H9 (cell line): ENCODE measurements at regions not wholly inside any gene's neighbourhood (a gene's known extent, or its start where the extent isn't known, plus 50 kb on each side); places are given as distances from the start of the nearest gene placed in this dataset.

ENCODE experiments used
- DNase-seq: peaks from one replicate; pipeline ENCODE4 v3.0.0-alpha.2; 2017
- H2AFZ ChIP-seq: one replicate; pipeline ENCODE4 v1.6.1; 2013; ENCODE audit warnings: mild to moderate bottlenecking, low read length, control low read depth, moderate library complexity
- H2AK5ac ChIP-seq: 2 replicates; pipeline ENCODE4 v1.6.1; 2013; ENCODE audit warnings: low read length, control low read depth, mixed read lengths; ENCODE audit not compliant: insufficient read length
- H2BK120ac ChIP-seq: one replicate; pipeline ENCODE4 v1.6.1; 2013; ENCODE audit warnings: low read depth, mild to moderate bottlenecking, low read length, control low read depth, inconsistent platforms; ENCODE audit not compliant: poor library complexity, severe bottlenecking
- H2BK12ac ChIP-seq: 2 replicates; pipeline ENCODE4 v1.6.1; 2013; ENCODE audit warnings: low read length, control low read depth, mixed read lengths, low read depth; ENCODE audit not compliant: insufficient read length
- H2BK15ac ChIP-seq: 2 replicates; pipeline ENCODE4 v1.6.1; 2013; ENCODE audit warnings: low read depth, low read length, control low read depth
- H2BK20ac ChIP-seq: one replicate; pipeline ENCODE4 v1.6.1; 2013; ENCODE audit warnings: low read depth, mild to moderate bottlenecking, low read length, control low read depth, inconsistent platforms; ENCODE audit not compliant: poor library complexity, severe bottlenecking
- H2BK5ac ChIP-seq: 2 replicates; pipeline ENCODE4 v1.6.1; 2013; ENCODE audit warnings: low read length, control low read depth, mixed read lengths; ENCODE audit not compliant: insufficient read length
- H3K14ac ChIP-seq: 2 replicates; pipeline ENCODE4 v1.6.1; 2013; ENCODE audit warnings: low read length, control low read depth; ENCODE audit not compliant: insufficient read depth
- H3K18ac ChIP-seq: 2 replicates; pipeline ENCODE4 v1.6.1; 2013; ENCODE audit warnings: low read depth, mild to moderate bottlenecking, mixed read lengths, low read length, control low read depth; ENCODE audit not compliant: insufficient read length
- H3K23ac ChIP-seq: 2 replicates; pipeline ENCODE4 v1.6.1; 2013; ENCODE audit warnings: low read length, control low read depth, mixed read lengths, low read depth; ENCODE audit not compliant: insufficient read length
- H3K23me2 ChIP-seq: 2 replicates; pipeline ENCODE4 v1.6.1; 2013; ENCODE audit warnings: low read depth, mild to moderate bottlenecking, mixed read lengths, low read length, control low read depth; ENCODE audit not compliant: insufficient read length, poor library complexity, severe bottlenecking
- H3K27ac ChIP-seq: 2 replicates; pipeline ENCODE4 v1.5.1; 2013; ENCODE audit warnings: low read length, control low read depth, mixed read lengths, low read depth; ENCODE audit not compliant: insufficient read length
- H3K27me3 ChIP-seq: 2 replicates; pipeline ENCODE4 v1.6.1; 2013; ENCODE audit warnings: low read length, control low read depth, inconsistent platforms; ENCODE audit not compliant: insufficient read depth
- H3K4ac ChIP-seq: 2 replicates; pipeline ENCODE4 v1.6.1; 2013; ENCODE audit warnings: low read depth, mild to moderate bottlenecking, control low read depth, inconsistent platforms, low read length, moderate library complexity
- H3K4me1 ChIP-seq: 2 replicates; pipeline ENCODE4 v1.6.1; 2013; ENCODE audit warnings: low read length, control low read depth, inconsistent platforms; ENCODE audit not compliant: insufficient read depth
- H3K4me2 ChIP-seq: 2 replicates; pipeline ENCODE4 v1.6.1; 2013; ENCODE audit warnings: low read length, control low read depth, mixed read lengths; ENCODE audit not compliant: insufficient read length, insufficient read depth
- H3K56ac ChIP-seq: 2 replicates; pipeline ENCODE4 v1.6.1; 2013; ENCODE audit warnings: low read depth, mild to moderate bottlenecking, mixed read lengths, low read length, control low read depth; ENCODE audit not compliant: insufficient read length
- H3K79me1 ChIP-seq: 2 replicates; pipeline ENCODE4 v1.6.1; 2013; ENCODE audit warnings: low read depth, mild to moderate bottlenecking, moderate library complexity, low read length, control low read depth, inconsistent platforms; ENCODE audit not compliant: insufficient read depth, poor library complexity, severe bottlenecking
- H3K79me2 ChIP-seq: 2 replicates; pipeline ENCODE4 v1.6.1; 2013; ENCODE audit warnings: low read length, control low read depth, inconsistent platforms; ENCODE audit not compliant: insufficient read depth
- H3K9ac ChIP-seq: 2 replicates; pipeline ENCODE4 v1.6.1; 2013; ENCODE audit warnings: low read length, control low read depth, mixed read lengths; ENCODE audit not compliant: insufficient read length; ENCODE audit errors: extremely low read depth
- H3K9me3 ChIP-seq: one replicate; pipeline ENCODE4 v1.6.1; 2013; ENCODE audit warnings: low read depth, low read length, inconsistent platforms; ENCODE audit not compliant: control insufficient read depth
- H3T11ph ChIP-seq: one replicate; pipeline ENCODE4 v1.6.1; 2013; ENCODE audit warnings: mild to moderate bottlenecking, low read length, control low read depth, inconsistent platforms
- H4K20me1 ChIP-seq: one replicate; pipeline ENCODE4 v1.6.1; 2013; ENCODE audit not compliant: control insufficient read depth, insufficient read length, insufficient read depth
- H4K5ac ChIP-seq: 2 replicates; pipeline ENCODE4 v1.6.1; 2013; ENCODE audit warnings: low read depth, mild to moderate bottlenecking, mixed read lengths, low read length, control low read depth; ENCODE audit not compliant: insufficient read length
- H4K8ac ChIP-seq: replicated peaks from 2 replicates; pipeline ENCODE4 v1.6.1; 2013; ENCODE audit warnings: low read length, control low read depth, mixed read lengths, low read depth; ENCODE audit not compliant: insufficient read length
- H4K91ac ChIP-seq: 2 replicates; pipeline ENCODE4 v1.6.1; 2013; ENCODE audit warnings: low read depth, mild to moderate bottlenecking, moderate library complexity, mixed read lengths, low read length, control low read depth; ENCODE audit not compliant: insufficient read length
- H3K27ac Mint-ChIP-seq, 3 experiments: 2 replicates in 2 of 3; 3 replicates in 1 of 3; pipeline ENCODE4 v1.8.0; 2020 to 2021; ENCODE audit warnings: mixed read lengths in 3 of 3, mild to moderate bottlenecking in 1 of 3, moderate library complexity in 1 of 3
- H3K27me3 Mint-ChIP-seq: 2 replicates; pipeline ENCODE4 v1.8.0; 2021; ENCODE audit warnings: low read depth, mild to moderate bottlenecking, moderate library complexity, mixed read lengths
- H3K36me3 Mint-ChIP-seq, 3 experiments: 2 replicates in 2 of 3; 3 replicates in 1 of 3; pipeline ENCODE4 v1.8.0; 2020 to 2021; ENCODE audit warnings: low read depth in 3 of 3, mixed read lengths in 3 of 3; ENCODE audit not compliant: insufficient read depth in 1 of 3
- H3K4me1 Mint-ChIP-seq, 2 experiments: 2 replicates each; pipeline ENCODE4 v1.8.0; 2020; ENCODE audit warnings: mixed read lengths in 2 of 2
- H3K4me3 Mint-ChIP-seq, 2 experiments: 2 replicates in 1 of 2; 3 replicates in 1 of 2; pipeline ENCODE4 v1.8.0; 2020 to 2021; ENCODE audit warnings: mild to moderate bottlenecking in 2 of 2, mixed read lengths in 2 of 2, moderate library complexity in 1 of 2
- H3K9me3 Mint-ChIP-seq, 2 experiments: 2 replicates in 1 of 2; 3 replicates in 1 of 2; pipeline ENCODE4 v1.8.0; 2020; ENCODE audit warnings: mild to moderate bottlenecking in 2 of 2, mixed read lengths in 2 of 2, moderate library complexity in 1 of 2
- CTCF ChIP-seq: fragments of 200-600 bp; sonication (generic); conservative IDR thresholded peaks from 3 replicates; pipeline ENCODE4 v1.8.0; 2021; ENCODE audit warnings: antibody characterized with exemption, mild to moderate bottlenecking
- WGBS: extraction: QIAGEN DNeasy Blood & Tissue Kit; methylation state at CpG from one replicate; pipeline ENCODE4 v1.1.7; 2013; ENCODE audit warnings: missing lambda C conversion rate, low lambda C conversion rate, mixed read lengths; ENCODE audit not compliant: insufficient read length; ENCODE audit errors: extremely low coverage; 5-methylcytosine and 5-hydroxymethylcytosine counted together

GRCh38 chr12:75744607-75745256 is 233.3 kb upstream of the KRR1 start:
- Histone ChIP-seq H3K4me1 (peaks cover 6% of the 10 kb centered on the region; the same call in 1 of the 2 replicates), H2BK120ac (no peak overlapping the region), H3K79me2 (no peaks in the 10 kb centered on the region), H3K23me2 (no peaks in the 10 kb centered on the region), H3K18ac (no peak overlapping the region), H3K9me3 (no peaks in the 10 kb centered on the region), H2BK5ac (no peak overlapping the region), H2BK15ac (no peak overlapping the region), H3K9ac (no peak overlapping the region), H2AK5ac (no peak overlapping the region), H2BK12ac (no peak overlapping the region), H3K4me2 (no peak overlapping the region), H3K4ac (no peak overlapping the region), H4K91ac (no peak overlapping the region), H3K27ac (no peak overlapping the region), H3K56ac (no peak overlapping the region), H3K14ac (no peak overlapping the region), H4K20me1 (no peaks in the 10 kb centered on the region), H2BK20ac (no peak overlapping the region), H3K27me3 (no peaks in the 10 kb centered on the region), H2AFZ (no peak overlapping the region), H4K8ac (no peak overlapping the region), H3K79me1 (no peaks in the 10 kb centered on the region), H4K5ac (no peak overlapping the region), H3K23ac (no peak overlapping the region), H3T11ph (no peak overlapping the region)
- Mint-ChIP-seq H3K9me3 (no peaks in the 10 kb centered on the region; a peak in 1 of 5 replicates), H3K27me3 (peaks cover 2% of the 10 kb centered on the region), H3K27ac (0 out of 7 replicates have a peak overlapping the region, but pooled peaks of 1 of the 3 experiments have one; percentile 32), H3K36me3 (no peaks in the 10 kb centered on the region; a peak in 1 of 7 replicates), H3K4me1 (peaks cover 8 to 23% of the 10 kb centered on the region in 2 experiments; a peak in 3 of 4 replicates), H3K4me3 (no peak overlapping the region)
- no CpG with 5 or more reads among the region's 1 CpG for WGBS
- no peak for DNase-seq
- TF ChIP-seq CTCF: no peak
